H9 (cell line): ENCODE measurements at regions not wholly inside any gene's neighbourhood (a gene's known extent, or its start where the extent isn't known, plus 50 kb on each side); places are given as distances from the start of the nearest gene placed in this dataset.

Source experiments
- DNase-seq: peaks from one replicate; pipeline ENCODE4 v3.0.0-alpha.2; 2017
- H2AFZ ChIP-seq: one replicate; pipeline ENCODE4 v1.6.1; 2013; ENCODE audit warnings: mild to moderate bottlenecking, low read length, control low read depth, moderate library complexity
- H2AK5ac ChIP-seq: 2 replicates; pipeline ENCODE4 v1.6.1; 2013; ENCODE audit warnings: low read length, control low read depth, mixed read lengths; ENCODE audit not compliant: insufficient read length
- H2BK120ac ChIP-seq: one replicate; pipeline ENCODE4 v1.6.1; 2013; ENCODE audit warnings: low read depth, mild to moderate bottlenecking, low read length, control low read depth, inconsistent platforms; ENCODE audit not compliant: poor library complexity, severe bottlenecking
- H2BK12ac ChIP-seq: 2 replicates; pipeline ENCODE4 v1.6.1; 2013; ENCODE audit warnings: low read length, control low read depth, mixed read lengths, low read depth; ENCODE audit not compliant: insufficient read length
- H2BK15ac ChIP-seq: 2 replicates; pipeline ENCODE4 v1.6.1; 2013; ENCODE audit warnings: low read depth, low read length, control low read depth
- H2BK20ac ChIP-seq: one replicate; pipeline ENCODE4 v1.6.1; 2013; ENCODE audit warnings: low read depth, mild to moderate bottlenecking, low read length, control low read depth, inconsistent platforms; ENCODE audit not compliant: poor library complexity, severe bottlenecking
- H2BK5ac ChIP-seq: 2 replicates; pipeline ENCODE4 v1.6.1; 2013; ENCODE audit warnings: low read length, control low read depth, mixed read lengths; ENCODE audit not compliant: insufficient read length
- H3K14ac ChIP-seq: 2 replicates; pipeline ENCODE4 v1.6.1; 2013; ENCODE audit warnings: low read length, control low read depth; ENCODE audit not compliant: insufficient read depth
- H3K18ac ChIP-seq: 2 replicates; pipeline ENCODE4 v1.6.1; 2013; ENCODE audit warnings: low read depth, mild to moderate bottlenecking, mixed read lengths, low read length, control low read depth; ENCODE audit not compliant: insufficient read length
- H3K23ac ChIP-seq: 2 replicates; pipeline ENCODE4 v1.6.1; 2013; ENCODE audit warnings: low read length, control low read depth, mixed read lengths, low read depth; ENCODE audit not compliant: insufficient read length
- H3K23me2 ChIP-seq: 2 replicates; pipeline ENCODE4 v1.6.1; 2013; ENCODE audit warnings: low read depth, mild to moderate bottlenecking, mixed read lengths, low read length, control low read depth; ENCODE audit not compliant: insufficient read length, poor library complexity, severe bottlenecking
- H3K27ac ChIP-seq: 2 replicates; pipeline ENCODE4 v1.5.1; 2013; ENCODE audit warnings: low read length, control low read depth, mixed read lengths, low read depth; ENCODE audit not compliant: insufficient read length
- H3K27me3 ChIP-seq: 2 replicates; pipeline ENCODE4 v1.6.1; 2013; ENCODE audit warnings: low read length, control low read depth, inconsistent platforms; ENCODE audit not compliant: insufficient read depth
- H3K4ac ChIP-seq: 2 replicates; pipeline ENCODE4 v1.6.1; 2013; ENCODE audit warnings: low read depth, mild to moderate bottlenecking, control low read depth, inconsistent platforms, low read length, moderate library complexity
- H3K4me1 ChIP-seq: 2 replicates; pipeline ENCODE4 v1.6.1; 2013; ENCODE audit warnings: low read length, control low read depth, inconsistent platforms; ENCODE audit not compliant: insufficient read depth
- H3K4me2 ChIP-seq: 2 replicates; pipeline ENCODE4 v1.6.1; 2013; ENCODE audit warnings: low read length, control low read depth, mixed read lengths; ENCODE audit not compliant: insufficient read length, insufficient read depth
- H3K56ac ChIP-seq: 2 replicates; pipeline ENCODE4 v1.6.1; 2013; ENCODE audit warnings: low read depth, mild to moderate bottlenecking, mixed read lengths, low read length, control low read depth; ENCODE audit not compliant: insufficient read length
- H3K79me1 ChIP-seq: 2 replicates; pipeline ENCODE4 v1.6.1; 2013; ENCODE audit warnings: low read depth, mild to moderate bottlenecking, moderate library complexity, low read length, control low read depth, inconsistent platforms; ENCODE audit not compliant: insufficient read depth, poor library complexity, severe bottlenecking
- H3K79me2 ChIP-seq: 2 replicates; pipeline ENCODE4 v1.6.1; 2013; ENCODE audit warnings: low read length, control low read depth, inconsistent platforms; ENCODE audit not compliant: insufficient read depth
- H3K9ac ChIP-seq: 2 replicates; pipeline ENCODE4 v1.6.1; 2013; ENCODE audit warnings: low read length, control low read depth, mixed read lengths; ENCODE audit not compliant: insufficient read length; ENCODE audit errors: extremely low read depth
- H3K9me3 ChIP-seq: one replicate; pipeline ENCODE4 v1.6.1; 2013; ENCODE audit warnings: low read depth, low read length, inconsistent platforms; ENCODE audit not compliant: control insufficient read depth
- H3T11ph ChIP-seq: one replicate; pipeline ENCODE4 v1.6.1; 2013; ENCODE audit warnings: mild to moderate bottlenecking, low read length, control low read depth, inconsistent platforms
- H4K20me1 ChIP-seq: one replicate; pipeline ENCODE4 v1.6.1; 2013; ENCODE audit not compliant: control insufficient read depth, insufficient read length, insufficient read depth
- H4K5ac ChIP-seq: 2 replicates; pipeline ENCODE4 v1.6.1; 2013; ENCODE audit warnings: low read depth, mild to moderate bottlenecking, mixed read lengths, low read length, control low read depth; ENCODE audit not compliant: insufficient read length
- H4K8ac ChIP-seq: replicated peaks from 2 replicates; pipeline ENCODE4 v1.6.1; 2013; ENCODE audit warnings: low read length, control low read depth, mixed read lengths, low read depth; ENCODE audit not compliant: insufficient read length
- H4K91ac ChIP-seq: 2 replicates; pipeline ENCODE4 v1.6.1; 2013; ENCODE audit warnings: low read depth, mild to moderate bottlenecking, moderate library complexity, mixed read lengths, low read length, control low read depth; ENCODE audit not compliant: insufficient read length
- H3K27ac Mint-ChIP-seq, 3 experiments: 2 replicates in 2 of 3; 3 replicates in 1 of 3; pipeline ENCODE4 v1.8.0; 2020 to 2021; ENCODE audit warnings: mixed read lengths in 3 of 3, mild to moderate bottlenecking in 1 of 3, moderate library complexity in 1 of 3
- H3K27me3 Mint-ChIP-seq: 2 replicates; pipeline ENCODE4 v1.8.0; 2021; ENCODE audit warnings: low read depth, mild to moderate bottlenecking, moderate library complexity, mixed read lengths
- H3K36me3 Mint-ChIP-seq, 3 experiments: 2 replicates in 2 of 3; 3 replicates in 1 of 3; pipeline ENCODE4 v1.8.0; 2020 to 2021; ENCODE audit warnings: low read depth in 3 of 3, mixed read lengths in 3 of 3; ENCODE audit not compliant: insufficient read depth in 1 of 3
- H3K4me1 Mint-ChIP-seq, 2 experiments: 2 replicates each; pipeline ENCODE4 v1.8.0; 2020; ENCODE audit warnings: mixed read lengths in 2 of 2
- H3K4me3 Mint-ChIP-seq, 2 experiments: 2 replicates in 1 of 2; 3 replicates in 1 of 2; pipeline ENCODE4 v1.8.0; 2020 to 2021; ENCODE audit warnings: mild to moderate bottlenecking in 2 of 2, mixed read lengths in 2 of 2, moderate library complexity in 1 of 2
- H3K9me3 Mint-ChIP-seq, 2 experiments: 2 replicates in 1 of 2; 3 replicates in 1 of 2; pipeline ENCODE4 v1.8.0; 2020; ENCODE audit warnings: mild to moderate bottlenecking in 2 of 2, mixed read lengths in 2 of 2, moderate library complexity in 1 of 2
- CTCF ChIP-seq: fragments of 200-600 bp; sonication (generic); conservative IDR thresholded peaks from 3 replicates; pipeline ENCODE4 v1.8.0; 2021; ENCODE audit warnings: antibody characterized with exemption, mild to moderate bottlenecking
- WGBS: extraction: QIAGEN DNeasy Blood & Tissue Kit; methylation state at CpG from one replicate; pipeline ENCODE4 v1.1.7; 2013; ENCODE audit warnings: missing lambda C conversion rate, low lambda C conversion rate, mixed read lengths; ENCODE audit not compliant: insufficient read length; ENCODE audit errors: extremely low coverage; 5-methylcytosine and 5-hydroxymethylcytosine counted together

- Mint-ChIP-seq H3K4me1 (peaks cover 25 to 29% of the 10 kb centered on the region in 2 experiments), H3K9me3 (no peaks in the 10 kb centered on the region), H3K4me3 (no peak overlapping the region), H3K27ac (no peak overlapping the region), H3K27me3 (no peaks in the 10 kb centered on the region), H3K36me3 (no peaks in the 10 kb centered on the region)
- Histone ChIP-seq H3K56ac (no peak overlapping the region), H3K27ac (no peak overlapping the region), H2BK15ac (no peak overlapping the region), H3K27me3 (no peaks in the 10 kb centered on the region), H3K9ac (no peak overlapping the region), H3K23ac (no peak overlapping the region), H3K79me1 (no peaks in the 10 kb centered on the region), H3K4me2 (no peak overlapping the region), H2BK5ac (no peak overlapping the region), H3K4me1 (peaks cover 7% of the 10 kb centered on the region; the same call in 1 of the 2 replicates), H2BK120ac (no peak overlapping the region), H4K8ac (no peak overlapping the region), H3K79me2 (no peaks in the 10 kb centered on the region), H3K14ac (no peak overlapping the region), H3K4ac (no peak overlapping the region), H4K20me1 (no peaks in the 10 kb centered on the region), H3K18ac (no peak overlapping the region), H2BK20ac (no peak overlapping the region), H3T11ph (no peak overlapping the region), H4K91ac (no peak overlapping the region), H2AFZ (no peak overlapping the region), H2BK12ac (no peak overlapping the region), H4K5ac (no peak overlapping the region), H3K9me3 (no peaks in the 10 kb centered on the region), H3K23me2 (no peaks in the 10 kb centered on the region), H2AK5ac (no peak overlapping the region)
- WGBS = no CpG with 5 or more reads among the region's 2 CpGs
- no peak for DNase-seq
- no peak for TF ChIP-seq CTCF
Measured at GRCh38 chr3:30438126-30438525, 168.3 kb upstream of the TGFBR2 start.
